HG03565 (cell line): ENCODE measurements at regions not wholly inside any gene's neighbourhood (a gene's known extent, or its start where the extent isn't known, plus 50 kb on each side); places are given as distances from the start of the nearest gene placed in this dataset.

ENCODE experiments used
- ATAC-seq: cut with Tn5 transposase; IDR thresholded peaks from one replicate; pipeline ENCODE4 v1.9.1; 2021; ENCODE audit warnings: mild to moderate bottlenecking, moderate library complexity; ENCODE audit not compliant: unreplicated experiment

DNA sequence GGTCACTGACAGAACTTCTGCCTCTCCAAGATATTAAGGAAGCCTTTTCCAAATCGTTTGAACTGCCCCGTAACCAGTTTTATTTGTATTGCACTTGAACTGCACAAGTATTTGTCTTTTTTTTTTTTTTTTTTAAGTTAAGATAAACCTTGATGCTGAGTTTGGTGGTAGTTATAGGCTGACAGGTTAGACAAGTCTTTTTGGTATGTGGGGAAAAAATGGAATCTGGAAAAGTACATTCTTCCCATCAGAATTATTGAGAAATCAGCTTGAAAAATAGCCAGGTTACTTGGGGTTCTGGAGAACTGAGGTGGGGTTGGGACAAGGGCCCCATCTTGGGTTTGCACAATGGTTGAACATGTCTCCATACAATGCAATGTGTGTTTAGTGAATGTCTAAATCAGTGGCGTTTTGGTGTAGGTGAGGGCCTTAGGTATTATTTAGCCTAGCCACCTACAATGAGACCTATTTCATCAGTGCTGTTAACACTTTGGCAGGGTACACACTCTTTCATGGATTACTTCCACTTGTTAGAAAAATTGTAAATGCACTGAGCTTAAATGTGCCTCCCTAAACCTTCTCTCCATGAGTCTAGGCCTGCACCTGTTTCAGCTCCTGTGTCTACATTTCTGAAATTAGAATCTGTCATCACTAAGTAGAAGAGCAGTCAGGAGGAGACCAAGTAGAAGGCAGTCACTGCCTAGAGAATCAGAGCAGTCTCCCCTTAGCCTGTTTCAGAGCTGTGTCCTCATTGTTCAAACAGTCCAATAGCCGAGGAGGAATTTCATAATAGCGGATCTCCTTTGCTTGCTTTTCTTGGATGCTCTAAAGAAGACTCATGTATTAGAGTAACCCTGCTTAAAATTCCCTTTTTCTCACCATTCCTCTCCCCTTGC, 140.0 kb upstream of the HMHB1 start:
- ATAC-seq: no peak

DNA sequence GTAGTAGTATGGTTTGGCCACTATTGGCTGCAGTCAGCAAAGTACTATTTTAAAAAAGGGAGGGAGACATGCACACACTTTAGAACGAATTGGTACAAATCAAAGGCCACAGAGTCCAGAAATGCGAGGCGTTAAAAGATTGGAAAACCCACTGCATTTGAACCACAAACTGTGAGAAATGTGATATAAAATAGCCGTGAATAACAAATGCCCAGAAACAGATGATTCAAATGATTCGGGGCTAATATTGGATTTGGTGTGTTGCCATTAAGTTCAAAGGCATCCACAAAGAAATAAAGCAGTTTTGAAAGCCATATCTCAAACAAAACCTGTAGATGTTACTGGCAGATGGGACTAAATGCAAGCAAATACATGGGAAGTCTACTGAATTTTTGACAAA, 140.9 kb upstream of the HMHB1 start:
- ATAC-seq: no peak

DNA sequence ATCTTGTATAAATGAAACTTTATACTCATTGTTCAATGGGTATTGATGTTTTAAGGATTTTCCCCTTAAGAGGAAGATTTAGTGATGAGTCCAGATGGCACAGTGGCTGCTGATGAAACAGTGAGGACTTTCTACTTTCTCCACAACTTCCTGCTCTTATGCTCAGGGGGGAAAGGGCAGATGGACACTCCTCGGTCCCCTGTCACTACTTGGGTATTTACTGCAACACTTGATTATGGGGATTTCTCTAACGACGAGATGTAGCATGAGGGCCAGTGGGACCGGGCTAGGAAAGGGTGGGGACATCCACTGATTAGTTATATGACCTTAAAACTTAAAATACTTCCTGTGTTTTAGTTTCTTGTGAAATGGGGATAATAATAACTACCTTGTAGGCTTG, 146.1 kb upstream of the HMHB1 start:
- ATAC-seq: no peak

DNA sequence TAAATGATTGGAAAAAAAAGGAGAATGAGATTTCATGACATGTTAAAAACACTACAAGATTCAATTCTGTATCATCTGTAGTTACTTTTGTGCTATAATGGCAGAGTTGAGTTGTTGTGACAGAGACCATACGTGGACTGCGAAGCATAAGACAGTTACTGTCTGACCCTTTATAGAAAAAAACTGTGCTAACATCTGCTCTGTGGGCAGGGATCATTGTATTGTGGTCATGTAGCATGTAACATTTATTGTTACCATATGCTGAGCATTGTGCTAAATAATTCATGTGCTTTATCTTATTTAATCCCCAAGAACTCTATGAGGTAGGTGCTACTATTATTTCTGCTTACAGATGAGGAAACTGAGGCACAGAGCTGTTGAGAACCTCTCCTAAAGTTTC, 147.3 kb upstream of the HMHB1 start:
- no peak for ATAC-seq

DNA sequence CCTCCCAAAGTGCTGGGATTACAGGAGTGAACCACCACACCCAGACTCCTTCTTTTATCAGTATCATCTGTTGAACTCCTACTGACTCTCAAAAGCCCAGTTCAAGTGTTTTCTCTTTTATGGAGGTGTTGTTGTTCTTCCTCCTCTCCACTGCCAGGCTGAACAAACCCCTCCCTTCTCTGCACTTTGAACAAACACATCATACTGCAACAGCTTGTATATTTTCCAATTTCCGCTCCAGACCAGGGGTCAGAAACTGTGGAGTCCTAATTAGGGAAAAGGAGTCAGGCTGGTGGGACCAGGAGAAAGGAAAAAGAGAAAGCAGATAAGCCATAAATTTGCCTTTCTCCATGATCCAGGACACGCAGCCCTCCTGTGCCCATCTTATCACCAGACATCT, 148.1 kb upstream of the HMHB1 start:
- no peak for ATAC-seq

DNA sequence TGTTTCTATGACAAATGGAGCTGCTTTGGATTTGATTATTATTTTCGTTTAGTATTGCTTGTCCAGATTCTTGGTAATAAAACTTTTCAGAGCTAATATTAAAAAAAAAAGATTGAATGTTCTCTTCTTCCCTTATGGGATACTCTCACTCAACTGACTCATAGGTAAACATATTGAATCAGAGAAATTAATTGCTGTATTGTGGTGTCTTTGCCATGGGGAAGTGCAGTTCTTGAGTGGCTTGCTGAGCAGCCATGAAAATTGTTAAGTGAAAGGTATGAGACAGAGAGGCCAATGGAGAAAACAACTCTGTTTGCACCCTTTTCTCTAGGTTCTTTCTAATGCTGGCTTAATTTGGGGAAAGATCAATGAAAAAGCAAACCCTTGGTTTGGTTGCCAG, 149.9 kb upstream of the HMHB1 start:
- ATAC-seq: no peak

DNA sequence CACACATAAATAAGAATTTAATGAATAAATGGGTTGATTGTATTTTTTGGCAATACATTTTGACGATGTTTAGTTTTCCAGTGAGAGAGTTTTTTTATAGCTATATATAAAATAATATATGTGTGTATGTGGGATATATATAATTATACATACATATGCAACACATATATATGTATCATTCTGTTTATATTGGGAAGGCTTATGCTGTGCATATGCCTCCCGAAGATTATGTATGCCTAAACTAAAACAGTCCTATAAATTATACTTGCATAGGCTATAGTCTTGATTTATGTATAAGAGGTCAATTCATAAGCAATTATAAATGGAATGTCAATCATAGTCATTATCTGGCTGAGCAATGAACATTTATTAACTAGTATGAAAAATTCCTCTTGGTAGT, 151.3 kb upstream of the HMHB1 start:
- no peak for ATAC-seq

DNA sequence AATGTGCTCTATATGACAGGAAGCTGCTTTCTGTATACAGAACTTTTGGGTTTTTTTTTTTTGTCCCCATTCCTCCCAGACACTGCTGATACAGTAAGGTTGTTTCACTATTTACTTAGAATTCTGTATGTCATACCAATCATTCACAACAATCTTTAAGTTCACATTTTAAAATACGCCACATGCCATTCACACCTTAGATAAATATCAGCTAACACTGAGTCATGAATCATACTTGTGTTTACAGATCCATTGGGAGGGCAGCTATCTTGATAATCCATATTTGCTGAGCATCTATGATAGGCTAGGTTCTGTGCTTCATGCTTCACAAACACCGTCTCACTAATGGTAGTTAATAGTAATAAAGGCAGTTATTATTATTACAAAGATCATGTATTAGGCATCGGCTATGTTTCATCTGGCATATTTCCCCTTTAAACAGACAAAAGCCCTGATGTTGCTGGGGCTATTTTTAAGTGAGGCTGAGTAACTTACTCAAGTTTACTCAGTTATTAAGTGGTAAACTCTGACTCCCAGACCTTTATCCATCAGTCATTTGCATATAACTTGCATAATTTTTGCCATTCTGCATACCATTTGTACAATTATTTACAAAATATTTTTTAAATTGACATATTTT, 152.2 kb upstream of the HMHB1 start:
- no peak for ATAC-seq

DNA sequence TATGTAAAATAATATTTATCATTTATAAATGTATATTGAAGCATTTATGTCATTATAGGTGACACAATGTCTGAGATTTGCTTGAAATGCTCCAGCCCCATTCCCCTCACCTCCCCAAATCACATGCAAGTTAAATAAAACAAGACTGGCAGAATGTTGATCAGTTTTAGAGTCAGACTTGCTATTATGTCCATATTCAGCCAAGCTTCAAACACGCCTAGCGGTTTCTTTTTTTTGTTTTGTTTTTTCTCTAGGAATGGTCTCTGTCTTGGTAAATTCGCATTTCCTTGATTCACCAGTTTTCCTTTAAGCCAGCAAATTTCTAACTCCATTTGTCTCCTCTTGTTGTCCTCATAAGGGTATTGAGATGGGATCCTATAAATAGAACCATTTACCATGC, 153.0 kb upstream of the HMHB1 start:
- ATAC-seq: no peak

DNA sequence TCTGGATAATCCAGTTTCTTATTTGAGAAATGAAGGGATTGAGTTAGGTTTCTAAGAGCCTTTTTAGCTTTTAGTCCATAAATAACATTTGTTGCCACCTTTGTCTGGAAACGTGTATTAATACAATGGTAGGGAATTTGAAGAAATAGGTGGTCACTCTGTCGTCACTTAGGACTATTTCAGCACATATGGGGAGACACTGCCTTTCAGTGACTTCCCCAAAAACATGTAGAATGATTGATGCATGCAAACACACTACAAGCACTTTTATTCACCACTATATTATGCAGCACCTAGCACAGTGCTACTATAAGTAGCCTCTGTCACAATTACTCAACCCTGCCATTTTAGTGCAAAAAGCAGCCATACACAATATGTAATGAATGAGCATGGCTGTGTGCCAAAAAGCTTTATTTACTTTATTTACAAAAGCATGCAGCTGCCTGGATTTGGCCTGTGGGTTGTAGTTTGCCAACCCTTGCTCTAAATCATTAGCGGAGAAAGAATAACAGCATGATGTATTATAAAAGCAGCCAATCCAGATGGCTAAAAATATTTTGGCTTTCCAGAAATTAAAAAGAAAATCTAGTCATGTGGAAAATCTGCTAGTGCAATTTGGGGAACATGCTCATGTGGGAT, 154.2 kb upstream of the HMHB1 start:
- no peak for ATAC-seq

DNA sequence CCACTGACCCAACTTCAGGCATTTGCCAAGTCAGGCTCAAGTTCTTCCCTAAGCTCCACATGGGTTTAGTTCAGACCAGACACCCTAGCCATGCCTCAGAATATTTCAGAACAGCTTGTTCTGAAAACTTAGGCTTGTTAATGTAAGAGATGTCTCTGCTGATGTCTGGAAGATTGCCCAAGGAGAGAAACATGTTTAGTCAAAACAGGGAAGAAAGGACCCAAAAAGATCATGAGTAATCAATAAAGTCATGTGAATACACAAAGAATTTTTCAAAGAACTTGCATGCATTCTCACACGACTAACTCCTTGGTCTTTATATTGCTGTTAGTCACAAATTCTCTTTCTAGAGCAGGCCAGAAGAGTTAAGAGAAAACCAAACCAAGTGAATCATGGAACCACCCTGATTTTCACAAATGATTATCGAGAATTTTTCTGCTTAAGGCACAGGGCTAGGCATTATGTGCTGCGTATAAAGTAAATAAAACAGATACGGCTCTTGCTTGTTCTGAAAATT, 158.1 kb upstream of the HMHB1 start:
- no peak for ATAC-seq

DNA sequence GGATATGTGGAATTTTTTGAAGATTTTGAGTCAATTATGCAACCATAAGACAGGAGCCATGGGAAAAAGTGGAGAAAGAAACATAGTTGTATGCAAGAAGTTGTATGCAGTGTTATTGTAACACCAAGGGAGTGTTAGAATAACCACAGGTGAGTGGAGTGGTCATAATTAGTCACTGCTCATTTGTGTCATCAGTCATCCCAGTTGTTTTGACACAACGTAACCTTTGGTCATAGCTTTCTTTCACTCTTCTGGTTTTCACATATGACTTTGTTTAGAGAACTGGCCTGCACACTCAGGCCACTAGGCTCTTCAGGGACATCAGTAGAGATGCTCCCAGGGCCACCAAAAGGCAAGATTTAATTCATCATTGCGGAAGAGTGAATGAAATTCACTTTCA, 158.7 kb upstream of the HMHB1 start:
- ATAC-seq: peak; percentile 56

DNA sequence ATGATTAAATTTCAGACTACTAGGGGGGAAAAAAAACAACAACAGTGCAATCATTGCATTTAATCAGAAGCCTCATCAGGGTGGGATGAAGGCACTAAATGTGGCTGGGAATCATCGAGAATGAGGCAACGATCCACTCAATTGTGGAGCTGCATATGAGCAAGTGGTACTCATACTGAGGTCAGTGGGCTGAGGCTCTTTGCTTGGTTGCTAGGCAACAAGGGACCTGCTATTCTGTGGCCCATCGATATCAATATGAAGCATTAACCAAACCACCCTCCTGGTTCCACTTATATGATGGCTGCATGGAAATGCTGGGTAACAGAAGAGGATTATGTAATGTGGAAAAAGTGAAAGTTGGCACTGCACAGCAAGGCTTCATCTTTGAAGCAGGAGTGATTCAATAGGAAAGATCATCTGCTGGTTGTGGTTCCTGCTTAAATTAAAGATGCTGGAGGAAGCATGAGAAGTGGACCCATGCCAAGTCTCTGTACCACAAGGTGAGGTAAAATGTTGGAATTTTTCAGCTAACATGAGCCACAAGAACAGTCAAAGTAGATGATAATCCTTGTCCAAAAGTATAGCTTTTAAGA, 159.8 kb upstream of the HMHB1 start:
- ATAC-seq: no peak

DNA sequence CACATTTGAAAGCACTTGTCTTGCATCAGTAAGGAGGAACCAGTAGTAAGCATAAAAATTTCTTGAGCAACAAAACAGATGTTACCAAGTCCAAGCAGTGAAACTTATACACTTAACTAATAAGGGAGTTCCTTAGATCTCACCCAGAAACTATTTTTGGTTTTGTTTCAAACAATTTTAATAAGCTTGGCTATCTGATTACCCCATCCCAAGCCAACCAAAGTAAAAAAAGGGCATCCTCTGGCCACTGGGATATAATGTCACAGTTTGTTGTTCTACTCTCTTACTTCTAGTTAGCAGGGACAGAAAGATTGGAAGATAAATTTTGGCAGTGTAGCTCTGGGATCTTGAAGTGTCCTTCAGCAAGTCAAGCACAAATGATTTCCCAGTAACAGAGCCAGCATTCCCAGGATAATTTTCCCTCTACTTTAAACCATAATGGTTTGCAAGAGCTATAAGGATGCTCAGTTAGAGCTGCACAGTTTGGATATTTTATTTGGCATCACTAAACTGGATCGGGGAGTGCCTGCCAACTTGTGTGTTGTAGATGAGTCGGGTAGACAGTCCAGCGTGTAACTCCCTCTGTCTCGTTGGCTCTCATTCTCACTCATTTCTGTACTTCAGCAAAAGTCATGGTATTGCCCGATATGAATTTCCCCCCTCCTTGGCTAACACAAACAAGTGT, 161.9 kb upstream of the HMHB1 start:
- ATAC-seq: no peak

DNA sequence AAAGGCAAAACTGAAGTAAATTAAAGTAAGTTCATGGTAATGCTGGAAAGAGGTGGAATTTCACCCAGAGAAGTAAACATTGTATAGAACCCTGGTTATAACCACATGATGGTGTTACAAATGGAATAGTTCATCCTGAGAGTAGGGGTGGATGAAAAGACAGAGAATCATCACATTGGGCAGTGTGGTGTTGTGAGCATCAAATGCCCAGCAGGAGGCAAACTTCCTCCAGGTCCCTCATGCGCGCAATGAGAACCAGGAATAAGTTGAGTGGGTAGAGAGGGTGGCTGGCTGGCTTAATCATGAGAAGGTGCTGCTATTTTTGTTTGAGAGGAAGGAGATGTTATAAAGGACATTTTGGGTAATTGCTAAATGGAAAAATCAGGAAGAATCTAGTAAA, 163.3 kb upstream of the HMHB1 start:
- no peak for ATAC-seq

DNA sequence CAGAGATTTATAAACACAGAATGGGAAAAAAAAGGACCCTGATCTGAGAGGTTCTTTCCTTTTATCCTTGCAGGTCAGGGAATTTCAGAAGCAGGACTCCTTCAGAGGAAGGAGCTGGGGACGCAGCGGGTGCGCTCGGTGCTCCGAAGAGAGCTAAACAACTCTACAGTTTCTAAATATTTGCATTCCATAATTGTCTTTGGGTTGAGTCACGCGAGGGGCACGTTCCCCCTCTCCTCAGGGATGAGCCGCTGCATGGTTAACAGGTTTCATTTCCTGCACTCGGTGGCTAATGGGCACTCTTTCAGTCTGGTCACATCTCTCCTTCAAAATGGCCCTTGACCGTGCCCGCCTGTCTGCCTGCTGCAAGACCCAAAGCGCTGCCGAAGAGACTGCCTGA, 165.0 kb upstream of the HMHB1 start:
- no peak for ATAC-seq

DNA sequence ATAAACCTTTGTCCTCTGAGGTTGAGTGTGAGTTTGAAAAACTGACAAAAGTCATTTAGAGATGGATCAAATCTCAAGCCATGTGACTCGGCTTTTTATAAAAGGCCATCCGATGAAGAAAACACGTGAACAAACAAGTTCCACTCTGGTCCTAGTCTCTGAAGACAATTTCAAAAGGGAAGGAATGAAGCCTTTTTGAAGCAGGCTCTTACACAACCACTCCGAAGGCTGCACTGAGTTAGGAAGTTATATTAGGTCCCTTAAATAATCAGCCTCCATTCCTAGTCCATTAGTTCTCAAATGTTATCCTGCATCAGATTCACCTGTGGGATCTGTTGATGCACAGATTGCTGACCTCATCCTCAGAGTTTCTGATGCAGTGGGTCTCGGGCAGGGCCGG, 166.6 kb upstream of the HMHB1 start:
- ATAC-seq: no peak

DNA sequence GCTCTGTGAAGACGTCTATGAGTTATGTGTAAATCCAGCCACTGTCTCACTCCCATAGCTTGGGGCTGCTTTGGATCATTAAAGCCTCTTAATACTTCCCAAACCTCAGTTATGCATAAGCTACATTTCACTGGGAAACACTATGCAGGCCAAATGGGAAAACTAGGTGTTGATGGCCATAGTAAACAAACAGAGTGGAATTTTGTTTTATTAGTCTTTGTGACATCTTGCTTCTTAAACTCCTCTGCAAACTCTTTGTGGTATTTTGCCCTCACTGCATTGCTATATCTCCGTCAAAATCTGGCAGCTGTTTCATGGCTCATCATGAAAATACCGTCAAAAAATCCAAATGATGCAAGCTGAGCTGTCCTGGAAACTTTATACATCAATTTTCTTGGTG, 167.2 kb upstream of the HMHB1 start:
- ATAC-seq: no peak

DNA sequence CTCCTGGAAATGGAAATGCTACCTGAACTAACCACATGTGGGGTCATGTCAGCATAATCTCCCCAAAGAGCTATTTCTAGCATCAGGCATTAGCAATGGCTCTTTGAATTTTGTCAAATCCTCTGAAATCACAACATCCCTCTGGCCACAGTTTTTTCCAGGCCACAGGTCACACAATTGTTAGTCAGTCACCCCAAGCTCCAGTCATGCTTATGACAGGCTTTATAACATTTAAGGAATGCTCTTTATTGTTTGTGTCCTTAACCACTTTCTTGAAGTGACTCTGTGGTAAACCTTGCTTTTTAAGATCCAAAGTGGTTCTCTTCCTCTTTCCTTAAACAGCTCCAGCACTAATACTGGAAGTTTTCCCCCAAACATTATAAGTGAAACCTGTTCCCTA, 169.2 kb upstream of the HMHB1 start:
- no peak for ATAC-seq

DNA sequence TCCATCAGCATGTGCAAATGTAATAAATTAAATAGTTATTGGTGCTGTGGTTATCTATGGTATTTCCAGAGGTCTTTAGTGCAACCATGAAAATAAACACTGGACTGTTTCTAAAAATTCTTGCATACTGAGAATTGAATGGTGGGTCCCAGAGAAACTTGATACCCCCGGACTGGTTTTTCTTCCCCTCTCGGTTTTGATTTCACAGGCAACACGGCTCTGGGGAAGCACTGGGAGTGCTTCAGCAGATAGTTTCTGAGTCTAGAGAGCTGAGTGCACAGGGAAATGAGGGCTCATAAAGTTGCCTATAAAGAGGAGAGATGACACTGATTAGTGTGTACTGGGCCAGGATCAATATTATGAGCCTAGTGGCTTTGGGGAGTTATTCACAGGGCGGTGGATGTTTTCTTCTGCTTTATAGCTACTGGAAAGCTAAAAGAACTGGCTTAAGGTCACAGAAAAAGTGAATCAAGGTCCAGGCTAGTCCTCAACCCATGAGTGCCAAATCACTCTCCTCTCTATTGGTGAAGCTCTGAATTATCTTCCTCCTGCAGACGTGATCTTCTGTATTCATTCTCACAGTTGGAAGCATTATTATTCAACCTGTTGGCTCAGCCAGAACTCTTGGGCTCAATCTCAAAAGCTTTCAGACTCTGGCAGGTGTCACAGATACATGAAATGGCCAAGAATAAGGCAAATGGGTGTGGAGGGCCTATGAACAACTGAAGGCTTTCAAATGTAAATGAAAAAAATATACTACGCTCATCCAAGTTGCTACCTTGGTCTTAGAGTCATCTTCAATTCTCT, 170.2 kb upstream of the HMHB1 start:
- no peak for ATAC-seq
